DOHH2 (cell line): ENCODE measurements at regions not wholly inside any gene's neighbourhood (a gene's known extent, or its start where the extent isn't known, plus 50 kb on each side); places are given as distances from the start of the nearest gene placed in this dataset.

ENCODE experiments used
- H3F3A ChIP-seq: fragments of 200-600 bp; sonication (generic), shearing (Covaris generic); 2 replicates; pipeline ENCODE4 v1.6.0; 2016; ENCODE audit warnings: antibody characterized with exemption, mild to moderate bottlenecking; ENCODE audit not compliant: control insufficient read depth, insufficient read depth
- H3K27ac ChIP-seq: fragments of 200-600 bp; sonication (generic); 2 replicates; pipeline ENCODE4 v1.5.1; 2014; ENCODE audit warnings: low read depth, mild to moderate bottlenecking, low read length, moderate library complexity
- H3K27me3 ChIP-seq: fragments of 200-600 bp; sonication (generic); 2 replicates; pipeline ENCODE4 v1.6.1; 2014; ENCODE audit warnings: mild to moderate bottlenecking, low read length, mixed read lengths; ENCODE audit not compliant: control insufficient read depth
- H3K36me3 ChIP-seq: fragments of 200-600 bp; sonication (generic); 2 replicates; pipeline ENCODE4 v1.6.1; 2014; ENCODE audit warnings: mild to moderate bottlenecking, low read length, moderate library complexity, mixed read lengths; ENCODE audit not compliant: control insufficient read depth
- H3K4me1 ChIP-seq: fragments of 200-600 bp; sonication (generic); 2 replicates; pipeline ENCODE4 v1.6.1; 2014; ENCODE audit warnings: mild to moderate bottlenecking, low read length, mixed read lengths; ENCODE audit not compliant: control insufficient read depth
- H3K4me2 ChIP-seq: fragments of 200-600 bp; sonication (generic); 2 replicates; pipeline ENCODE4 v1.6.0; 2014; ENCODE audit warnings: mild to moderate bottlenecking, low read length, moderate library complexity
- H3K4me3 ChIP-seq: fragments of 200-600 bp; sonication (generic); 2 replicates; pipeline ENCODE4 v1.5.1; 2014; ENCODE audit warnings: mild to moderate bottlenecking, low read length, mixed read lengths
- H3K79me2 ChIP-seq: fragments of 200-600 bp; sonication (generic); 2 replicates; pipeline ENCODE4 v1.6.1; 2014; ENCODE audit warnings: mild to moderate bottlenecking, low read length, mixed read lengths; ENCODE audit not compliant: control insufficient read depth
- H3K9me2 ChIP-seq: fragments of 200-600 bp; sonication (generic); replicated peaks from 2 replicates; pipeline ENCODE4 v1.6.1; 2014; ENCODE audit warnings: mild to moderate bottlenecking, low read length, mixed read lengths; ENCODE audit not compliant: control insufficient read depth
- H3K9me3 ChIP-seq: fragments of 200-600 bp; sonication (generic); 2 replicates; pipeline ENCODE4 v1.6.1; 2014; ENCODE audit warnings: antibody characterized with exemption, low read length, mixed read lengths; ENCODE audit not compliant: control insufficient read depth, insufficient read depth
- H4K20me1 ChIP-seq: fragments of 200-600 bp; sonication (generic); 2 replicates; pipeline ENCODE4 v1.6.0; 2014; ENCODE audit warnings: low read depth, mild to moderate bottlenecking, antibody characterized with exemption, low read length, moderate library complexity; ENCODE audit not compliant: control insufficient read depth, insufficient read depth
- CTCF ChIP-seq: fragments of 200-600 bp; sonication (generic); IDR thresholded peaks from one replicate; pipeline ENCODE4 v1.5.1; 2014; ENCODE audit warnings: antibody characterized with exemption, mild to moderate bottlenecking, low read depth, low read length; ENCODE audit not compliant: poor library complexity, severe bottlenecking
- EZH2phosphoT487 ChIP-seq: fragments of 200-600 bp; sonication (generic); IDR thresholded peaks from 2 replicates; pipeline ENCODE4 v1.6.1; 2017; ENCODE audit warnings: borderline replicate concordance, mild to moderate bottlenecking, antibody characterized with exemption, low read length, moderate library complexity, mixed read lengths

- Histone ChIP-seq H3K36me3 (peaks cover 51% of the 10 kb centered on the region), H3K4me2 (peak overlapping the region; percentile 87), H3K4me1 (peaks cover 97% of the 10 kb centered on the region), H3K9me2 (no peaks in the 10 kb centered on the region), H3K27ac (peak overlapping the region; percentile 100), H3K9me3 (no peaks in the 10 kb centered on the region), H3K4me3 (peak overlapping the region; percentile 73), H3K79me2 (peaks cover 7% of the 10 kb centered on the region), H3K27me3 (no peaks in the 10 kb centered on the region), H3F3A (peaks cover 78% of the 10 kb centered on the region), H4K20me1 (no peaks in the 10 kb centered on the region)
- no peak for TF ChIP-seq EZH2phosphoT487
- TF ChIP-seq CTCF: no peak
These were observed 129.1 kb upstream of the SPACA1 start for GRCh38 chr6:87918461-87918941.

DNA sequence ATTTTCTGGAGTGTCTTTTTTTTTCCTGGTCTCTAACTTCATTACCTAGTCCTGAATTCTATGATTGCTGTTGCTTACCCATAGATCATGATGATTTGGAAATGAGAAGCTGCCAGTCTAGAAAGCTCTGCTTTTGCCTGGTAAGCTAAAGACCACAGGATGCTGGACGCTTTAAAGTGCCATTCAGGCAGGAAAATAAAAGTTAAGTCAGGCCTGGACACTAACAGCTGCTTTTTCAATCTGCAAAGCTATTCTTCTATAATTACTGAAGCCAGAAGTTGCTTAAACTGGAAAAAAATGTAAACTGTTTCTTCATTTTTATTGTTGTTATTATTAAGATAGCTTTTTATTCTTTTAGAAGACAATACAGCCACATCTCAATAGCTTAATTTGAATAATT is 129.8 kb upstream of the SPACA1 start:
- no peaks in the 10 kb centered on the region for H3K9me2 ChIP-seq
- no peaks in the 10 kb centered on the region for H3K27me3 ChIP-seq
- H3K27ac ChIP-seq: peak overlapping the region; percentile 100
- H3F3A ChIP-seq: peaks cover 73% of the 10 kb centered on the region
- TF ChIP-seq EZH2phosphoT487 (no peak), CTCF (no peak)
- no peaks in the 10 kb centered on the region for H4K20me1 ChIP-seq
- no peaks in the 10 kb centered on the region for H3K9me3 ChIP-seq
- peaks cover 54% of the 10 kb centered on the region for H3K36me3 ChIP-seq
- peaks cover 97% of the 10 kb centered on the region for H3K4me1 ChIP-seq
- peaks cover 7% of the 10 kb centered on the region for H3K79me2 ChIP-seq
- H3K4me3 ChIP-seq: peak overlapping the region; percentile 61
- peak overlapping the region; percentile 66 for H3K4me2 ChIP-seq

GRCh38 chr6:87916446-87916845 is 131.2 kb upstream of the SPACA1 start:
- Histone ChIP-seq H3K4me3 (peak overlapping the region; percentile 61), H3K9me3 (no peaks in the 10 kb centered on the region), H3K27me3 (no peaks in the 10 kb centered on the region), H3K36me3 (peaks cover 54% of the 10 kb centered on the region), H3K9me2 (no peaks in the 10 kb centered on the region), H3K4me1 (peaks cover 96% of the 10 kb centered on the region), H3K27ac (peak overlapping the region; percentile 100), H3F3A (peaks cover 61% of the 10 kb centered on the region), H4K20me1 (no peaks in the 10 kb centered on the region), H3K4me2 (peak overlapping the region; percentile 66), H3K79me2 (peaks cover 7% of the 10 kb centered on the region)
- TF ChIP-seq EZH2phosphoT487: no peak

DNA sequence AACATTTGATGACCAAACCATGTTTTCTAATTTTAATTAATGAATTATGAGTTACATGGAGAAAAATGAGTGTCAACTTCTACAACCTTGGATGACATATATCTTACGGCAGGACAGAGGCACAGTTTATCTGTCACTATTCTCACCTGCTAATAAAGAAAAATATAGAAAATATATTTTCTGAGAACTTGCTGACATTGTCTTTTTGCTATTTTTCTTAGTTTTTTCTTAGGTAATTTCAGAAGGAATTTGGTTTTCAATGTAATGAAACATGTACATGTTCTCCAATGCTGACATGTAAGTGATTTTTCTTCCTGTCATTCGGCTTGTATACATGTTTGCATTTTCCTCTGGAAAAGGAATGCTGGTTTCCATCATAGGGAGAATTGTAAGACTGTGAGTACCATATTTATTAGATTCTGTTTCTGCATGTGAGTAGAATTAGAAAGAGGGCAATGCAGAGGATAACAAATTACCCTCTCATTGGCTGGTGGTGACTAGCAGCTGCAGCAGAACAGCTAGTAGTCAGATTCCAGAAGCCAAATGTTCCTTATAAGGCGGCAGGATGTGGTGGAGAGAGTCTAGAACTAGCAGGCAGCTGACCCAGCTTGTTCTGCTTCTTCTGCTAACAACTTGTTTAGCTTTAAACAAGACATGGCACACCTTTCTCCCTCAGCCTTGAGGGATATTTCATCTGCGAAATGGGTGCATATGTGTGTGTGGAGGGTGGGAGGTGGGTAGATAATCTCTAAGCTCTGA is 132.8 kb upstream of the SPACA1 start:
- no peaks in the 10 kb centered on the region for H3K9me3 ChIP-seq
- H3F3A ChIP-seq: peaks cover 44% of the 10 kb centered on the region
- peak overlapping the region; percentile 100 for H3K27ac ChIP-seq
- no peaks in the 10 kb centered on the region for H4K20me1 ChIP-seq
- peaks cover 58% of the 10 kb centered on the region for H3K36me3 ChIP-seq
- peak overlapping the region; percentile 61 for H3K4me3 ChIP-seq
- peak overlapping the region; percentile 66 for H3K4me2 ChIP-seq
- TF ChIP-seq CTCF (no peak), EZH2phosphoT487 (no peak)
- no peaks in the 10 kb centered on the region for H3K9me2 ChIP-seq
- peaks cover 96% of the 10 kb centered on the region for H3K4me1 ChIP-seq
- H3K79me2 ChIP-seq: no peaks in the 10 kb centered on the region
- no peaks in the 10 kb centered on the region for H3K27me3 ChIP-seq
